HEK293T (cell line): ENCODE measurements at regions not wholly inside any gene's neighbourhood (a gene's known extent, or its start where the extent isn't known, plus 50 kb on each side); places are given as distances from the start of the nearest gene placed in this dataset.

Source experiments
- CTCF ChIA-PET: fragments of 350-600 bp; formaldehyde crosslinking; extraction: SDS; loops from one replicate; lab custom pipeline; 2021; ENCODE audit warnings: antibody characterized with exemption, inconsistent platforms; lab: Yijun Ruan, JAX
- POLR2A ChIA-PET: fragments of 350-600 bp; formaldehyde crosslinking; extraction: SDS; loops from one replicate; lab custom pipeline; 2020; ENCODE audit warnings: antibody characterized with exemption, inconsistent platforms; lab: Yijun Ruan, JAX
- DNase-seq: peaks from one replicate; pipeline ENCODE4 v3.0.0; 2012; ENCODE audit warnings: mixed read lengths; ENCODE audit errors: extremely low spot score
- ARNT ChIP-seq: fragments of 450-650 bp; IDR thresholded peaks from 2 replicates; pipeline ENCODE4 v1.6.1; 2017; ENCODE audit warnings: mild to moderate bottlenecking
- BHLHE40 ChIP-seq: fragments of 450-650 bp; IDR thresholded peaks from 2 replicates; pipeline ENCODE4 v1.6.1; 2016; ENCODE audit warnings: mild to moderate bottlenecking, moderate library complexity, borderline replicate concordance
- CTBP1 ChIP-seq: fragments of 450-650 bp; IDR thresholded peaks from 2 replicates; pipeline ENCODE4 v1.6.1; 2016; ENCODE audit warnings: borderline replicate concordance
- ELF4 ChIP-seq: fragments of 450-650 bp; IDR thresholded peaks from 2 replicates; pipeline ENCODE4 v1.6.1; 2017; ENCODE audit warnings: antibody characterized with exemption
- FOXA1 ChIP-seq: fragments of 450-650 bp; IDR thresholded peaks from 2 replicates; pipeline ENCODE4 v1.6.1; 2016; ENCODE audit warnings: mild to moderate bottlenecking
- FOXK2 ChIP-seq: fragments of 450-650 bp; IDR thresholded peaks from 2 replicates; pipeline ENCODE4 v1.6.1; 2016; ENCODE audit warnings: mild to moderate bottlenecking
- FOXM1 ChIP-seq: fragments of 450-650 bp; IDR thresholded peaks from 2 replicates; pipeline ENCODE4 v1.6.1; 2017; ENCODE audit warnings: mild to moderate bottlenecking, borderline replicate concordance
- HDGF ChIP-seq: fragments of 450-650 bp; IDR thresholded peaks from 2 replicates; pipeline ENCODE4 v1.6.1; 2017; ENCODE audit warnings: antibody characterized with exemption, borderline replicate concordance
- L3MBTL2 ChIP-seq: fragments of 450-650 bp; conservative IDR thresholded peaks from 2 replicates; pipeline ENCODE4 v1.6.1; 2016; ENCODE audit warnings: mild to moderate bottlenecking
- LEF1 ChIP-seq: fragments of 450-650 bp; IDR thresholded peaks from 2 replicates; pipeline ENCODE4 v1.6.1; 2017; ENCODE audit warnings: mild to moderate bottlenecking, borderline replicate concordance
- NFRKB ChIP-seq: fragments of 450-650 bp; IDR thresholded peaks from 2 replicates; pipeline ENCODE4 v1.6.1; 2016; ENCODE audit warnings: mild to moderate bottlenecking, moderate library complexity
- PKNOX1 ChIP-seq: fragments of 450-650 bp; IDR thresholded peaks from 2 replicates; pipeline ENCODE4 v1.6.1; 2016
- SP1 ChIP-seq: fragments of 450-650 bp; IDR thresholded peaks from 2 replicates; pipeline ENCODE4 v1.6.1; 2017
- SUZ12 ChIP-seq: fragments of 450-650 bp; IDR thresholded peaks from 2 replicates; pipeline ENCODE4 v1.6.1; 2016; ENCODE audit warnings: mild to moderate bottlenecking
- TARDBP ChIP-seq: fragments of 450-650 bp; IDR thresholded peaks from 2 replicates; pipeline ENCODE4 v1.6.1; 2016
- ZNF384 ChIP-seq: fragments of 450-650 bp; IDR thresholded peaks from 2 replicates; pipeline ENCODE4 v1.6.1; 2016

DNA sequence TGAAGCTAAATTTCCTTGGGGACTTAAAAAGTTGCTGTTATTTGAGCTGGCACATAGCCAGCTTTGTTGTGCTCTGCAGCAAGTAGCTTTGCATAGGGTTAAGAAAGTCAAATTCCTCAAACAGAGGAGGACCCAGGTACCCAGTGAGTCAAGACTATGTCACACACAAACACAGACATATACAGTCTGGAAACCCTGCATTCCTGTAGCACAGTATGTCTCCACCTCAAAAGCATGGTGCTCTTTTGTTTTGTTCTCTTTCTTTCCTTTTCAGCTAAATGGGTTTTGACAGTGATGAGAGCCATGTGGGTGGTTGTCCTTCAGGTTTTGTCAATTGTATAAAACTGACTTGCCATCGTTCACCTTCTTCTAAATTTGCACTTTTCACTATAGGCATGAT lies 179.6 kb upstream of the DIO2 start:
- TF ChIP-seq BHLHE40 (no peak), ZNF384 (no peak), TARDBP (no peak), CTBP1 (no peak), FOXM1 (no peak), SUZ12 (no peak), ARNT (no peak), FOXA1 (no peak), L3MBTL2 (no peak)
- no peak for DNase-seq
- CTCF ChIA-PET, result no interaction called here
- POLR2A ChIA-PET, result no interaction called here

DNA sequence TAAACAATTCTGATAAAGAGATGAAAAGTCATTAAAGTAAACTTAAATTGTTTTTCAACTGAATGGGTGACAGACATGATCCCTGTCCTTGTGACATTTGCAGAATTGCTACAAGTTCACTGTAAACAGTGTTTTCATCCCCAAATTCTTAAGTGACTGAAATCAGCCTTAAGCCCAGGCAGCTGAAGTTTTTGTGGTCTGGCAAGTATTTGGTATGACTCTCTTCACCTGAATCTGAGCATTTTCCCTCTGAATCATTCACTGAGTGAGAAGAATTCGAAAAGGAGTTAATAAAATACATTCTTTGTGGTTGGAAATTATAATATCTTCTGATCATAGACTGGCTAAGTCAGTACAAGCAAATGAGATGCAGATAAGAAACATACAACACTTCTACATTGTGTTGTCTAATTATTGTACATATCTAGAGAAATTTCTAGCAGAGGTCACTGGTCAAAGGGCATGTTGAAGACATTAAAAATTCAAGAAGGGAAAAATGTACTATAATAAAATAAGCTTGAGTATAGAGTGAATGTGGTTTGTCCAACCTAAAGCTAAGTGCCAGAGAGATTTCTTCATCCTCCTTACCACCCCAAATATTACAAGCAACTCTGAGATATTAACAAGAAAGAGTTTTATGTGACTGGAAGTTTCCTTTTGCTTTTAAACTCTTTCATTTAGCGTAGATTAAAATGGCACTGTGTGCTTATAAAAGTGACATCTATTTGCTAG lies 177.8 kb upstream of the DIO2 start:
- no peak for DNase-seq
- no peak for TF ChIP-seq SP1
- no peak for TF ChIP-seq ELF4
- no peak for TF ChIP-seq BHLHE40
- TF ChIP-seq HDGF, result no peak
- TF ChIP-seq PKNOX1, result no peak
- TF ChIP-seq CTBP1, result no peak
- TF ChIP-seq TARDBP, result no peak
- no peak for TF ChIP-seq FOXM1
- TF ChIP-seq NFRKB, result no peak
- no peak for TF ChIP-seq ARNT
- no peak for TF ChIP-seq ZNF384
- TF ChIP-seq L3MBTL2, result no peak
- TF ChIP-seq SUZ12, result no peak
- no peak for TF ChIP-seq FOXA1
- TF ChIP-seq LEF1, result no peak
- CTCF ChIA-PET, result interaction anchor here (1.0 kb wide), 1 partner anchor 33 kb away, joined by 4 read pairs; no protein-coding TSS in a partner anchor
- POLR2A ChIA-PET, result no interaction called here

GRCh38 chr14:80387563-80387981 lies 176.3 kb upstream of the DIO2 start:
- DNase-seq, result no peak
- POLR2A ChIA-PET, result no interaction called here
- CTCF ChIA-PET, result no interaction called here

GRCh38 chr14:80385336-80385735 lies 174.0 kb upstream of the DIO2 start:
- DNase-seq, result no peak
- ChIA-PET POLR2A (no interaction called here), CTCF (no interaction called here)
- TF ChIP-seq SUZ12, result no peak
- TF ChIP-seq L3MBTL2, result no peak
- no peak for TF ChIP-seq BHLHE40
- TF ChIP-seq SP1, result no peak
- no peak for TF ChIP-seq FOXA1
- TF ChIP-seq PKNOX1, result no peak
- TF ChIP-seq ARNT, result no peak

More at GRCh38 chr14:80387563-80387981, 176.3 kb upstream of the DIO2 start:
- TF ChIP-seq BHLHE40 (no peak), CTBP1 (no peak), ARNT (no peak), SUZ12 (no peak), FOXK2 (no peak), ELF4 (no peak), NFRKB (no peak), SP1 (no peak), PKNOX1 (no peak), HDGF (no peak), FOXM1 (no peak), FOXA1 (no peak), ZNF384 (no peak), LEF1 (no peak)

GRCh38 chr14:80383223-80383622 lies 171.9 kb upstream of the DIO2 start:
- POLR2A ChIA-PET, result no interaction called here
- CTCF ChIA-PET, result no interaction called here
- no peak for TF ChIP-seq PKNOX1
- TF ChIP-seq ELF4, result no peak
- no peak for TF ChIP-seq NFRKB
- TF ChIP-seq SP1, result no peak
- no peak for TF ChIP-seq HDGF
- TF ChIP-seq FOXA1, result no peak
- TF ChIP-seq ARNT, result no peak
- no peak for TF ChIP-seq LEF1
- TF ChIP-seq ZNF384, result no peak
- no peak for TF ChIP-seq TARDBP
- no peak for TF ChIP-seq FOXM1
- no peak for TF ChIP-seq FOXK2
- TF ChIP-seq SUZ12, result no peak
- no peak for DNase-seq

- no peak for DNase-seq
- POLR2A ChIA-PET, result interaction anchor here (0.6 kb wide), 1 partner anchor 815 kb away, joined by 3 read pairs; no protein-coding TSS in a partner anchor
- TF ChIP-seq FOXA1 (no peak), FOXK2 (no peak), LEF1 (no peak), HDGF (no peak), ZNF384 (no peak), ELF4 (no peak), PKNOX1 (no peak)
- CTCF ChIA-PET, result no interaction called here
Observed at GRCh38 chr14:80381807-80382363, 170.6 kb upstream of the DIO2 start.
